ENCODE measurements at regions not wholly inside any gene's neighbourhood (a gene's known extent, or its start where the extent isn't known, plus 50 kb on each side); places are given as distances from the start of the nearest gene placed in this dataset.

- no peak overlapping the region for H3K27ac ChIP-seq (replicated peaks)
- no peak for DNase-seq (ENCODE audit: low read depth in 1 of 2, low spot score in 1 of 2)
- TF ChIP-seq REST (IDR thresholded peaks at IDR 0.05; ENCODE audit: insufficient replicate concordance, low read depth) (no peak), GABPA (IDR thresholded peaks at IDR 0.05; ENCODE audit: low read depth) (no peak), POLR2AphosphoS5 (IDR thresholded peaks at IDR 0.05; ENCODE audit: low read depth) (no peak), SPI1 (IDR thresholded peaks at IDR 0.05; ENCODE audit: borderline replicate concordance, low read depth) (no peak)
- TF ChIP-seq, protein P1, sequence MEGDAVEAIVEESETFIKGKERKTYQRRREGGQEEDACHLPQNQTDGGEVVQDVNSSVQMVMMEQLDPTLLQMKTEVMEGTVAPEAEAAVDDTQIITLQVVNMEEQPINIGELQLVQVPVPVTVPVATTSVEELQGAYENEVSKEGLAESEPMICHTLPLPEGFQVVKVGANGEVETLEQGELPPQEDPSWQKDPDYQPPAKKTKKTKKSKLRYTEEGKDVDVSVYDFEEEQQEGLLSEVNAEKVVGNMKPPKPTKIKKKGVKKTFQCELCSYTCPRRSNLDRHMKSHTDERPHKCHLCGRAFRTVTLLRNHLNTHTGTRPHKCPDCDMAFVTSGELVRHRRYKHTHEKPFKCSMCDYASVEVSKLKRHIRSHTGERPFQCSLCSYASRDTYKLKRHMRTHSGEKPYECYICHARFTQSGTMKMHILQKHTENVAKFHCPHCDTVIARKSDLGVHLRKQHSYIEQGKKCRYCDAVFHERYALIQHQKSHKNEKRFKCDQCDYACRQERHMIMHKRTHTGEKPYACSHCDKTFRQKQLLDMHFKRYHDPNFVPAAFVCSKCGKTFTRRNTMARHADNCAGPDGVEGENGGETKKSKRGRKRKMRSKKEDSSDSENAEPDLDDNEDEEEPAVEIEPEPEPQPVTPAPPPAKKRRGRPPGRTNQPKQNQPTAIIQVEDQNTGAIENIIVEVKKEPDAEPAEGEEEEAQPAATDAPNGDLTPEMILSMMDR (IDR thresholded peaks at IDR 0.05; ENCODE audit: insufficient read depth, low read length): no peak
- no peak overlapping the region for H3K4me3 ChIP-seq (replicated peaks; ENCODE audit: insufficient read depth, low read length)
- H3K27me3 ChIP-seq (ENCODE audit: insufficient read depth, poor library complexity, severe bottlenecking): no peaks in the 10 kb centered on the region
Measured at GRCh38 chr4:157887316-157887715, 285.5 kb downstream of the GASK1B start.

- TF ChIP-seq REST (IDR thresholded peaks at IDR 0.05; ENCODE audit: insufficient replicate concordance, low read depth) (no peak), SPI1 (IDR thresholded peaks at IDR 0.05; ENCODE audit: borderline replicate concordance, low read depth) (no peak), POLR2AphosphoS5 (IDR thresholded peaks at IDR 0.05; ENCODE audit: low read depth) (no peak)
- H3K4me3 ChIP-seq (replicated peaks; ENCODE audit: insufficient read depth, low read length): no peak overlapping the region
- no peak for DNase-seq (ENCODE audit: low read depth in 1 of 2, low spot score in 1 of 2)
- H3K27me3 ChIP-seq (ENCODE audit: insufficient read depth, poor library complexity, severe bottlenecking): no peaks in the 10 kb centered on the region
- H3K27ac ChIP-seq (replicated peaks): no peak overlapping the region
Measured at GRCh38 chr4:157886645-157887044, 286.2 kb downstream of the GASK1B start.

DNA sequence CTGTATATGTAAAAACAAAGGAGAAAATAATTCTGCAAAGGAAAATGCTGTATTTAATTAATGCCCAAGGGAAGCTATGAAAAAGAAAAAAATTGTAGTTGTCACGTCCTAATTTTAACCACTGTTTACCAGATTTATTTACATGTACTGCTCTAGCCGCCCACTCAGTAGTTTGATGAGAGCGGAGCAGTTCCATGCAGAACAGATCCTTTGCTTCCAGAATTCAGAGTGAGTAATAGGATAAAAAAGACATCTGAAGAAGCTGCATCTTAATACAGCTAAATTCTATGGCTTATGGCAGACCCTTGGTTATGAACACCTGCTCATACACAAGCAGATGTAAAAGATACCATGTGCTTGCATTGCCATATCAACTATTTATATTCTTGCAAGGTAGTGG lies 287.0 kb downstream of the GASK1B start:
- Histone ChIP-seq H3K27me3 (ENCODE audit: insufficient read depth, poor library complexity, severe bottlenecking) (no peaks in the 10 kb centered on the region), H3K4me3 (replicated peaks; ENCODE audit: insufficient read depth, low read length) (no peak overlapping the region), H3K27ac (replicated peaks) (no peak overlapping the region)
- no peak for DNase-seq (ENCODE audit: low read depth in 1 of 2, low spot score in 1 of 2)
- TF ChIP-seq, protein P1 (IDR thresholded peaks at IDR 0.05; ENCODE audit: insufficient read depth, low read length): no peak
- no peak for TF ChIP-seq POLR2AphosphoS5 (IDR thresholded peaks at IDR 0.05; ENCODE audit: low read depth)
- TF ChIP-seq GABPA (IDR thresholded peaks at IDR 0.05; ENCODE audit: low read depth): no peak
- no peak for TF ChIP-seq REST (IDR thresholded peaks at IDR 0.05; ENCODE audit: insufficient replicate concordance, low read depth)
- TF ChIP-seq SPI1 (IDR thresholded peaks at IDR 0.05; ENCODE audit: borderline replicate concordance, low read depth): no peak

Data from HL-60 (cell line).